ENCODE measurements at regions not wholly inside any gene's neighbourhood (a gene's known extent, or its start where the extent isn't known, plus 50 kb on each side); places are given as distances from the start of the nearest gene placed in this dataset.
A peak's percentile ranks its signal among the peaks of the same experiment; 100 is the strongest.

GRCh38 chr13:58051396-58051795 is 419.9 kb downstream of the PCDH17 start:
- H3K4me3 ChIP-seq = no peak overlapping the region
- no peaks in the 10 kb centered on the region for H3K79me2 ChIP-seq (replicated peaks; ENCODE audit: insufficient read depth)
- H3K27me3 Mint-ChIP-seq (ENCODE audit: insufficient read depth, low read depth, poor library complexity) = no peaks in the 10 kb centered on the region
- H3K4me2 ChIP-seq = peak overlapping the region; percentile 0; the same call in 1 of the 2 replicates
- peaks cover 9% of the 10 kb centered on the region for H3K4me1 Mint-ChIP-seq
- DNase-seq (ENCODE audit: low spot score) (no peak), ATAC-seq (peak; percentile 34; the same call in 2 of the 3 replicates)
- no peaks in the 10 kb centered on the region for H3K9me3 Mint-ChIP-seq
- no peaks in the 10 kb centered on the region; the same call in 2 of the 3 replicates for H3K36me3 Mint-ChIP-seq (ENCODE audit: low read depth)
- peaks cover 8% of the 10 kb centered on the region; the same call in 1 of the 2 replicates for H3K4me1 ChIP-seq (ENCODE audit: insufficient read depth)
- H3K27me3 ChIP-seq (ENCODE audit: insufficient read depth) = no peaks in the 10 kb centered on the region
- H2AFZ ChIP-seq = 0 out of 2 replicates have a peak overlapping the region, but pooled peaks have one; percentile 0
- no peaks in the 10 kb centered on the region for H4K20me1 ChIP-seq (replicated peaks; ENCODE audit: insufficient read depth)
- H3K27ac Mint-ChIP-seq = no peak overlapping the region; the same call in 1 of the 2 replicates
- no peaks in the 10 kb centered on the region for H3K9me2 ChIP-seq (ENCODE audit: insufficient read depth)
- H3K27ac ChIP-seq (ENCODE audit: low read depth) = 0 out of 2 replicates have a peak overlapping the region, but pooled peaks have one; percentile 1
- TF ChIP-seq, protein P1, sequence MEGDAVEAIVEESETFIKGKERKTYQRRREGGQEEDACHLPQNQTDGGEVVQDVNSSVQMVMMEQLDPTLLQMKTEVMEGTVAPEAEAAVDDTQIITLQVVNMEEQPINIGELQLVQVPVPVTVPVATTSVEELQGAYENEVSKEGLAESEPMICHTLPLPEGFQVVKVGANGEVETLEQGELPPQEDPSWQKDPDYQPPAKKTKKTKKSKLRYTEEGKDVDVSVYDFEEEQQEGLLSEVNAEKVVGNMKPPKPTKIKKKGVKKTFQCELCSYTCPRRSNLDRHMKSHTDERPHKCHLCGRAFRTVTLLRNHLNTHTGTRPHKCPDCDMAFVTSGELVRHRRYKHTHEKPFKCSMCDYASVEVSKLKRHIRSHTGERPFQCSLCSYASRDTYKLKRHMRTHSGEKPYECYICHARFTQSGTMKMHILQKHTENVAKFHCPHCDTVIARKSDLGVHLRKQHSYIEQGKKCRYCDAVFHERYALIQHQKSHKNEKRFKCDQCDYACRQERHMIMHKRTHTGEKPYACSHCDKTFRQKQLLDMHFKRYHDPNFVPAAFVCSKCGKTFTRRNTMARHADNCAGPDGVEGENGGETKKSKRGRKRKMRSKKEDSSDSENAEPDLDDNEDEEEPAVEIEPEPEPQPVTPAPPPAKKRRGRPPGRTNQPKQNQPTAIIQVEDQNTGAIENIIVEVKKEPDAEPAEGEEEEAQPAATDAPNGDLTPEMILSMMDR (conservative IDR thresholded peaks at IDR 0.05; ENCODE audit: low read depth in 2 of 2) = no peak
- TF ChIP-seq JUNB (IDR thresholded peaks at IDR 0.05; ENCODE audit: unreplicated experiment) (no peak), EZH2phosphoT487 (IDR thresholded peaks at IDR 0.05; ENCODE audit: unreplicated experiment) (no peak), EZH2 (IDR thresholded peaks at IDR 0.05; ENCODE audit: low read depth, unreplicated experiment) (no peak), STAT1 (IDR thresholded peaks at IDR 0.05; ENCODE audit: unreplicated experiment) (no peak), ZNF331 (CRISPR knock-in tag; IDR thresholded peaks at IDR 0.05; ENCODE audit: low read depth) (no peak), ZNF114 (CRISPR knock-in tag; IDR thresholded peaks at IDR 0.05) (no peak), CREB1 (CRISPR knock-in tag; IDR thresholded peaks at IDR 0.05; ENCODE audit: low read depth) (no peak), POLR2AphosphoS5 (IDR thresholded peaks at IDR 0.05; ENCODE audit: low read depth) (no peak)
- TF ChIP-seq, protein P2, sequence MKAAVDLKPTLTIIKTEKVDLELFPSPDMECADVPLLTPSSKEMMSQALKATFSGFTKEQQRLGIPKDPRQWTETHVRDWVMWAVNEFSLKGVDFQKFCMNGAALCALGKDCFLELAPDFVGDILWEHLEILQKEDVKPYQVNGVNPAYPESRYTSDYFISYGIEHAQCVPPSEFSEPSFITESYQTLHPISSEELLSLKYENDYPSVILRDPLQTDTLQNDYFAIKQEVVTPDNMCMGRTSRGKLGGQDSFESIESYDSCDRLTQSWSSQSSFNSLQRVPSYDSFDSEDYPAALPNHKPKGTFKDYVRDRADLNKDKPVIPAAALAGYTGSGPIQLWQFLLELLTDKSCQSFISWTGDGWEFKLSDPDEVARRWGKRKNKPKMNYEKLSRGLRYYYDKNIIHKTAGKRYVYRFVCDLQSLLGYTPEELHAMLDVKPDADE (IDR thresholded peaks at IDR 0.05) = no peak
- TF ChIP-seq, protein P3, sequence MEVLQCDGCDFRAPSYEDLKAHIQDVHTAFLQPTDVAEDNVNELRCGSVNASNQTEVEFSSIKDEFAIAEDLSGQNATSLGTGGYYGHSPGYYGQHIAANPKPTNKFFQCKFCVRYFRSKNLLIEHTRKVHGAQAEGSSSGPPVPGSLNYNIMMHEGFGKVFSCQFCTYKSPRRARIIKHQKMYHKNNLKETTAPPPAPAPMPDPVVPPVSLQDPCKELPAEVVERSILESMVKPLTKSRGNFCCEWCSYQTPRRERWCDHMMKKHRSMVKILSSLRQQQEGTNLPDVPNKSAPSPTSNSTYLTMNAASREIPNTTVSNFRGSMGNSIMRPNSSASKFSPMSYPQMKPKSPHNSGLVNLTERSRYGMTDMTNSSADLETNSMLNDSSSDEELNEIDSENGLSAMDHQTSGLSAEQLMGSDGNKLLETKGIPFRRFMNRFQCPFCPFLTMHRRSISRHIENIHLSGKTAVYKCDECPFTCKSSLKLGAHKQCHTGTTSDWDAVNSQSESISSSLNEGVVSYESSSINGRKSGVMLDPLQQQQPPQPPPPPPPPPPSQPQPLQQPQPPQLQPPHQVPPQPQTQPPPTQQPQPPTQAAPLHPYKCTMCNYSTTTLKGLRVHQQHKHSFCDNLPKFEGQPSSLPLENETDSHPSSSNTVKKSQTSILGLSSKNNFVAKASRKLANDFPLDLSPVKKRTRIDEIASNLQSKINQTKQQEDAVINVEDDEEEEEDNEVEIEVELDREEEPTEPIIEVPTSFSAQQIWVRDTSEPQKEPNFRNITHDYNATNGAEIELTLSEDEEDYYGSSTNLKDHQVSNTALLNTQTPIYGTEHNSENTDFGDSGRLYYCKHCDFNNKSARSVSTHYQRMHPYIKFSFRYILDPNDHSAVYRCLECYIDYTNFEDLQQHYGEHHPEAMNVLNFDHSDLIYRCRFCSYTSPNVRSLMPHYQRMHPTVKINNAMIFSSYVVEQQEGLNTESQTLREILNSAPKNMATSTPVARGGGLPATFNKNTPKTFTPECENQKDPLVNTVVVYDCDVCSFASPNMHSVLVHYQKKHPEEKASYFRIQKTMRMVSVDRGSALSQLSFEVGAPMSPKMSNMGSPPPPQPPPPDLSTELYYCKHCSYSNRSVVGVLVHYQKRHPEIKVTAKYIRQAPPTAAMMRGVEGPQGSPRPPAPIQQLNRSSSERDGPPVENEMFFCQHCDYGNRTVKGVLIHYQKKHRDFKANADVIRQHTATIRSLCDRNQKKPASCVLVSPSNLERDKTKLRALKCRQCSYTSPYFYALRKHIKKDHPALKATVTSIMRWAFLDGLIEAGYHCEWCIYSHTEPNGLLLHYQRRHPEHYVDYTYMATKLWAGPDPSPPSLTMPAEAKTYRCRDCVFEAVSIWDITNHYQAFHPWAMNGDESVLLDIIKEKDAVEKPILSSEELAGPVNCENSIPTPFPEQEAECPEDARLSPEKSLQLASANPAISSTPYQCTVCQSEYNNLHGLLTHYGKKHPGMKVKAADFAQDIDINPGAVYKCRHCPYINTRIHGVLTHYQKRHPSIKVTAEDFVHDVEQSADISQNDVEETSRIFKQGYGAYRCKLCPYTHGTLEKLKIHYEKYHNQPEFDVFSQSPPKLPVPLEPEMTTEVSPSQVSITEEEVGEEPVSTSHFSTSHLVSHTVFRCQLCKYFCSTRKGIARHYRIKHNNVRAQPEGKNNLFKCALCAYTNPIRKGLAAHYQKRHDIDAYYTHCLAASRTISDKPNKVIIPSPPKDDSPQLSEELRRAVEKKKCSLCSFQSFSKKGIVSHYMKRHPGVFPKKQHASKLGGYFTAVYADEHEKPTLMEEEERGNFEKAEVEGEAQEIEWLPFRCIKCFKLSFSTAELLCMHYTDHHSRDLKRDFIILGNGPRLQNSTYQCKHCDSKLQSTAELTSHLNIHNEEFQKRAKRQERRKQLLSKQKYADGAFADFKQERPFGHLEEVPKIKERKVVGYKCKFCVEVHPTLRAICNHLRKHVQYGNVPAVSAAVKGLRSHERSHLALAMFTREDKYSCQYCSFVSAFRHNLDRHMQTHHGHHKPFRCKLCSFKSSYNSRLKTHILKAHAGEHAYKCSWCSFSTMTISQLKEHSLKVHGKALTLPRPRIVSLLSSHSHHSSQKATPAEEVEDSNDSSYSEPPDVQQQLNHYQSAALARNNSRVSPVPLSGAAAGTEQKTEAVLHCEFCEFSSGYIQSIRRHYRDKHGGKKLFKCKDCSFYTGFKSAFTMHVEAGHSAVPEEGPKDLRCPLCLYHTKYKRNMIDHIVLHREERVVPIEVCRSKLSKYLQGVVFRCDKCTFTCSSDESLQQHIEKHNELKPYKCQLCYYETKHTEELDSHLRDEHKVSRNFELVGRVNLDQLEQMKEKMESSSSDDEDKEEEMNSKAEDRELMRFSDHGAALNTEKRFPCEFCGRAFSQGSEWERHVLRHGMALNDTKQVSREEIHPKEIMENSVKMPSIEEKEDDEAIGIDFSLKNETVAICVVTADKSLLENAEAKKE (CRISPR knock-in tag; IDR thresholded peaks at IDR 0.05) = no peak
- TF ChIP-seq, protein P4, sequence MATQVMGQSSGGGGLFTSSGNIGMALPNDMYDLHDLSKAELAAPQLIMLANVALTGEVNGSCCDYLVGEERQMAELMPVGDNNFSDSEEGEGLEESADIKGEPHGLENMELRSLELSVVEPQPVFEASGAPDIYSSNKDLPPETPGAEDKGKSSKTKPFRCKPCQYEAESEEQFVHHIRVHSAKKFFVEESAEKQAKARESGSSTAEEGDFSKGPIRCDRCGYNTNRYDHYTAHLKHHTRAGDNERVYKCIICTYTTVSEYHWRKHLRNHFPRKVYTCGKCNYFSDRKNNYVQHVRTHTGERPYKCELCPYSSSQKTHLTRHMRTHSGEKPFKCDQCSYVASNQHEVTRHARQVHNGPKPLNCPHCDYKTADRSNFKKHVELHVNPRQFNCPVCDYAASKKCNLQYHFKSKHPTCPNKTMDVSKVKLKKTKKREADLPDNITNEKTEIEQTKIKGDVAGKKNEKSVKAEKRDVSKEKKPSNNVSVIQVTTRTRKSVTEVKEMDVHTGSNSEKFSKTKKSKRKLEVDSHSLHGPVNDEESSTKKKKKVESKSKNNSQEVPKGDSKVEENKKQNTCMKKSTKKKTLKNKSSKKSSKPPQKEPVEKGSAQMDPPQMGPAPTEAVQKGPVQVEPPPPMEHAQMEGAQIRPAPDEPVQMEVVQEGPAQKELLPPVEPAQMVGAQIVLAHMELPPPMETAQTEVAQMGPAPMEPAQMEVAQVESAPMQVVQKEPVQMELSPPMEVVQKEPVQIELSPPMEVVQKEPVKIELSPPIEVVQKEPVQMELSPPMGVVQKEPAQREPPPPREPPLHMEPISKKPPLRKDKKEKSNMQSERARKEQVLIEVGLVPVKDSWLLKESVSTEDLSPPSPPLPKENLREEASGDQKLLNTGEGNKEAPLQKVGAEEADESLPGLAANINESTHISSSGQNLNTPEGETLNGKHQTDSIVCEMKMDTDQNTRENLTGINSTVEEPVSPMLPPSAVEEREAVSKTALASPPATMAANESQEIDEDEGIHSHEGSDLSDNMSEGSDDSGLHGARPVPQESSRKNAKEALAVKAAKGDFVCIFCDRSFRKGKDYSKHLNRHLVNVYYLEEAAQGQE (IDR thresholded peaks at IDR 0.05; ENCODE audit: unreplicated experiment) = no peak
- H3K4me3 Mint-ChIP-seq = no peak overlapping the region
- H3K36me3 ChIP-seq (ENCODE audit: insufficient read depth) = no peaks in the 10 kb centered on the region
- no peaks in the 10 kb centered on the region for H3F3A ChIP-seq (replicated peaks; ENCODE audit: low read depth)

All from GM23338 (cell line).